SU-DHL-6 (cell line): ENCODE measurements at regions not wholly inside any gene's neighbourhood (a gene's known extent, or its start where the extent isn't known, plus 50 kb on each side); places are given as distances from the start of the nearest gene placed in this dataset.

Experiments
- CTCF ChIP-seq: fragments of 200-600 bp; sonication (generic); IDR thresholded peaks from one replicate; pipeline ENCODE4 v1.5.1; 2017; ENCODE audit warnings: antibody characterized with exemption, mild to moderate bottlenecking, low read length, moderate library complexity; ENCODE audit not compliant: insufficient read depth, poor library complexity, severe bottlenecking
- EZH2phosphoT487 ChIP-seq: fragments of 200-600 bp; sonication (generic), shearing (Covaris generic); conservative IDR thresholded peaks from 2 replicates; pipeline ENCODE4 v1.6.1; 2018; ENCODE audit warnings: mild to moderate bottlenecking, antibody characterized with exemption, low read length, moderate library complexity, mixed read lengths

GRCh38 chr7:67866812-67867211 is 870.2 kb downstream of the TYW1 start:
- TF ChIP-seq EZH2phosphoT487: no peak
- no peak for TF ChIP-seq CTCF
